ENCODE measurements at regions not wholly inside any gene's neighbourhood (a gene's known extent, or its start where the extent isn't known, plus 50 kb on each side); places are given as distances from the start of the nearest gene placed in this dataset.
"Not testable (repeated sequence)": the region's sequence is repeated elsewhere in the genome, so short reads cannot be mapped to it uniquely, and the experiment has no call there.

DNA sequence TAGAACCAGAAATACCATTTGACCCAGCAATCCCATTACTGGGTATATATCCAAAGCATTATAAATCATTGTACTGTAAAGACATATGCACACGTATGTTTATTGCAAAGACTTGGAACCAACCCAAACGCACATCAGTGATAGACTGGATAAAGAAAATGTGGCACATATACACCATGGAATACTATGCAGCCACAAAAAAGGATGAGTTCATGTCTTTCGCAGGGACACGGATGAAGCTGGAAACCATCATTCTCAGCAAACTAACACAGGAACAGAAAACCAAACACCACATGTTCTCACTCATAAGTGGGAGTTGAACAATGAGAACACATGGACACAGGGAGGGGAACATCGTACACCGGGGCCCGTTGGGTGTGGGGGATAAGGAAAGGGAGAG, 242.2 kb downstream of the ACTR3 start:
- TF ChIP-seq, protein P1, sequence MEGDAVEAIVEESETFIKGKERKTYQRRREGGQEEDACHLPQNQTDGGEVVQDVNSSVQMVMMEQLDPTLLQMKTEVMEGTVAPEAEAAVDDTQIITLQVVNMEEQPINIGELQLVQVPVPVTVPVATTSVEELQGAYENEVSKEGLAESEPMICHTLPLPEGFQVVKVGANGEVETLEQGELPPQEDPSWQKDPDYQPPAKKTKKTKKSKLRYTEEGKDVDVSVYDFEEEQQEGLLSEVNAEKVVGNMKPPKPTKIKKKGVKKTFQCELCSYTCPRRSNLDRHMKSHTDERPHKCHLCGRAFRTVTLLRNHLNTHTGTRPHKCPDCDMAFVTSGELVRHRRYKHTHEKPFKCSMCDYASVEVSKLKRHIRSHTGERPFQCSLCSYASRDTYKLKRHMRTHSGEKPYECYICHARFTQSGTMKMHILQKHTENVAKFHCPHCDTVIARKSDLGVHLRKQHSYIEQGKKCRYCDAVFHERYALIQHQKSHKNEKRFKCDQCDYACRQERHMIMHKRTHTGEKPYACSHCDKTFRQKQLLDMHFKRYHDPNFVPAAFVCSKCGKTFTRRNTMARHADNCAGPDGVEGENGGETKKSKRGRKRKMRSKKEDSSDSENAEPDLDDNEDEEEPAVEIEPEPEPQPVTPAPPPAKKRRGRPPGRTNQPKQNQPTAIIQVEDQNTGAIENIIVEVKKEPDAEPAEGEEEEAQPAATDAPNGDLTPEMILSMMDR (conservative IDR thresholded peaks at IDR 0.05 in 1 of 2, IDR thresholded peaks at IDR 0.05 in 1 of 2; ENCODE audit: extremely low read depth in 1 of 2, insufficient read depth in 1 of 2, low read depth in 1 of 2, low read length in 2 of 2): not testable (repeated sequence)
- not testable (repeated sequence) for TF ChIP-seq EZH2 (IDR thresholded peaks at IDR 0.05; ENCODE audit: borderline replicate concordance, low read length)
